GM21576 (cell line): ENCODE measurements at regions not wholly inside any gene's neighbourhood (a gene's known extent, or its start where the extent isn't known, plus 50 kb on each side); places are given as distances from the start of the nearest gene placed in this dataset.
A peak's percentile ranks its signal among the peaks of the same experiment; 100 is the strongest.
"Not testable (repeated sequence)": the region's sequence is repeated elsewhere in the genome, so short reads cannot be mapped to it uniquely, and the experiment has no call there.

Source experiments
- ATAC-seq: cut with Tn5 transposase; IDR thresholded peaks from one replicate; pipeline ENCODE4 v1.9.1; 2021; ENCODE audit warnings: mild to moderate bottlenecking, moderate library complexity; ENCODE audit not compliant: unreplicated experiment

GRCh38 chr11:13134886-13135285, 125.8 kb downstream of the RASSF10 start:
- ATAC-seq: no peak

GRCh38 chr11:13135385-13136271, 126.5 kb downstream of the RASSF10 start:
- ATAC-seq: no peak

GRCh38 chr11:13136272-13136596, 127.1 kb downstream of the RASSF10 start:
- no peak for ATAC-seq

GRCh38 chr11:13137844-13138301, 128.8 kb downstream of the RASSF10 start:
- no peak for ATAC-seq

DNA sequence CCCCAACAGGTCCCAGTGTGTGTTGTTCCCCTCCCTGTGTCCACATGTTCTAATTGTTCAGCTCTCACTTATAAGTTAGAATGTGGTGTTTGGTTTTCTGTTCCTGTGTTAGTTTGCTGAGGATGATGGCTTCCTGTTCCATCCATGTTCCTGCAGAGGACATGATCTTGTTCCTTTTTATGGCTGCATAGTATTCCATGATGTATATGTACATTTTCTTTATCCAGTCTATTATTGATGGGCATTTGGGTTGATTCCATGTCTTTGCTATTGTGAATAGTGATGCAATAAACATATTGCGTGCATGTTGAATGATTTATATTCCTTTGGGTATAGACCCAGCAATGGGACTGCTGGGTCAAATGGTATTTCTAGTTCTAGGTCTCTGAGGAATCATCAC, 130.0 kb downstream of the RASSF10 start:
- not testable (repeated sequence) for ATAC-seq

DNA sequence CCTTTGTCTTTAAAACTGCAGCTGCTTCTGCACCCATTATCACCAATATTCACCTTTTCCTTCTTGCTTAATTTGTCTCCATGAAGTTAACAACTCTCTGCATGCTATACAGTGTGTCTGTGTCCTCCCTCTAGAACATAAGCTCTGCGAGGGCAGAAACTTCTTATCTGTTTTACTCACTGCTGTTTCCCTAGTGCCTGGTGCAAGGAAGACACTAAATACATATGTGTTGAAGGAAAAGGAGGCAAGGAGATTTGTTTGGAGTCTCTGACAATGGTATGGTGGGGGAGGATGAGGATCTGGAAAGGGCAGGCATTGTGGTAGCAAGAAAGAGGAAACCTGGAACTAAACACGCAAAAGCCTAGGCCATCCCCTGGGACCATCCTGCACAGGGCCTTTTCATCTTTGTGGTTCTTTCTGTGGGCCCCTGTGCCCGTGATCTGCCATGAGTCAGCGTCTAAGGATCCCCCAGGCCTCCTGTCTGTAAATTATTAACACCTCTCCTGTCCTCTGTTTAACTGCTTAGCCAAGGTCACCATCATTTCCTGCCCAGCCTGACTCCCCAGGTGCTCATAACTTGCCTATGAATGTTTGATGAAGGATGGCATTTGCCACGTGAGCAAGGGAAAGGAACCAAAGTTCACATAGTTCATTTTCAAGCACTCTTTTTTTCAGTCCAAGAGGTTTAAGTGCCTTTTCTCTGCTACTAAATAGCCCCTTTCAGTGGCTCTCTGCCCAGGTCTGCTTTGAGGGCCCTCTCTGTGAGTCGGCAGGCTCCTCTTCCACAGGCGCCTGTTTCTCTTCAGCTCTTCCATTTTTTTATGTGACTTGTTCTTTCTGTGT, 131.1 kb downstream of the RASSF10 start:
- ATAC-seq: peak; percentile 76

DNA sequence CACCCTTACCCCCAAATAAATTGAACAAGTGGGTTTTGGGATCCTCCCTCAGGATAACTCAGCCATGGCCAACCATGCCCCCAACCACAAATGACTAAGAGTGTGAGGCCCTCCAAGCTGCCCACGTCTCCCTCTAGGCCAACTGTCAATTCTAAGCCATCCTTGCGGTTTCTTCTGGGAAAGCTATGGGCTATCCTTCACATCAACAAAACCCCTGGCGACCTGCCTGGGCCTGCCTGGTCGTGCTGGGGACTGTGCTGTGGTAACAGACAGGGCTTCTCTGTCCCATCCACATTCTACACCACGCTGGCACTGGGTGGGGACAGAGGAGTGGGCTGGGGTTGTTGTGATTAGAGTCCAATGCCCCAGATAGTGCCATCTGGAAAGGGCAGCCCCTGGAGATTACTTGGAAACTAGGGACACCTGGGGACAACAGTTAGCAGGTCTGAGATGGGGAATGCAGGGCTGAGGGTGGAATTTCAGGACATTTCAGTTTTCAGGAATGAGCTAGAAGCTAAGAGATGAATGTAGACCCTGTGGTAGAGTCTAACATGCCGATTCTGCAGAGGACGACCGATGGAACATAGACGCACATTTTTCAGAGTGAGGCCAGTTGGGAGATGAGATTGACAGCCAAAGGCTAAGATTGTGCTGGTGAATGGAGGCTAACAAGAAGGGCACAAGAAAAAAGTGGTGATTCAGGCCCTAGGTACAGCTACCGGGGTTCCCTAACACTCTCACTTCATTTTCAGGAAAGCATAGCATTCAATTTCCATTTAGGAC, 131.9 kb downstream of the RASSF10 start:
- ATAC-seq: no peak

DNA sequence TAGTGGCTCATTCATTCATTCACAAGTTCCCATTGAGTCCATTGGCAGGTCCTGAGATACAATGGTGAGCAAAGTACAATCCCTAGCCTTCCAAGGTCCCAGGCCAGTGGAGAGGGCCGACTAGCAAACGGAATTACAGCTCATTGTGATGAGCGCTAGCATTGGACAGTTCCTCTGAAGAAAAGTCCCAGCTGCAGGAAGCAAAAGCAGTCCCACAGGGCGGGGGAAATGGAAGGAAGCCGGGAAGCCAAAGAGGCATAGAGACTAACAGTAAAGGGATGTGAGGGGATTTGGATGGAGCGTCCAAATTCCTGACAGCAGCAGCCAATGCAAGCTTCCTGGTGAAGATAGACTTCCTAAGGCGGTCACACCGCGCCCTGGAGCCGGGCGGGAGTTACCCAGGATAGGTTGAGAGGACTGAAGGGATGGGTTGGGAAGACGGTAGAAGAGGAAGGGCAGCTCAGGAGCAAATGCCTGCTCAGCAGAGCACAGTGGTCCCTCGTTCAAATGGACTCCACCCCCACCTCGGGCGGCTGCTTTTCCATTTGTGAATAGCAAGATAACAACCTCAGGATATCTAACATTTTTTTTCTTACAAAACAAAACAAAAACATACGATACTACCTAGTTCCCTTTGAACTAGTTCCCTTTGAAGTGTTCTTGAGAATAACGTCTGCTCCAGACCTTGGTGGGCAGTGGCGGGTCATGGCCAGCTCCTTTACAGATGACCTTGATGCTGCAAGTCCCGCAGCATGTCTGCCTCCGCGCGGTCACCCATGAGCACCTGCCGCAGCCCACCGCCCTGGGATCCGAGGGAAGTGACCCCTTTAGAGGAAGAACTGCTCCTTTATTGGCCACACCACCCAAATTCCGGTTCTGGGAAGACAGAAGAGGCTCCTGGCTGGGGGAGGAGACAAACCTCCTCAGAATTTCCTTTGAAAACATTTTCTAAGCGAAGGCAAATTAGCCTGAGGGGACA, 132.9 kb downstream of the RASSF10 start:
- no peak for ATAC-seq

GRCh38 chr11:13143486-13144297, 133.9 kb upstream of the BMAL1 start:
- no peak for ATAC-seq

DNA sequence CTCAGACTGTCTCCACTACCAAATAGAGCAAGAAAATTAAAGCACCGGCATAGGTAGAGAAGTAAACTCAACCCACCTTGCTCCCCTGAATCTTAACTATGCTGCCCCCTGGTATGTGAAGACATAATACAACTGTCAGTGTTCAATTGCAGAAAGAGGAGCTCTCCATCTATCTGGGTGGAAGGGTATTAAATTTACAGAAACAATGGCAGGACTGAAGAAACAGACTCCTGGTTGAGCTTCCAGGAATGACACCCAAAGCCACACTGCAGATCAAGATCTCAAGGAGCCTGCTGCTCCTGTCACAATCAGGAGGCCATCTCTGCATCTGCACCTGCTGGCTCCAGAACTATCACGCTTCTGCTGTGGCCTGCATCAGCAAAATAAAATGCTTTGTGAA, 132.1 kb upstream of the BMAL1 start:
- ATAC-seq: no peak

- no peak for ATAC-seq
Observed at GRCh38 chr11:13149991-13150390, 127.6 kb upstream of the BMAL1 start.

DNA sequence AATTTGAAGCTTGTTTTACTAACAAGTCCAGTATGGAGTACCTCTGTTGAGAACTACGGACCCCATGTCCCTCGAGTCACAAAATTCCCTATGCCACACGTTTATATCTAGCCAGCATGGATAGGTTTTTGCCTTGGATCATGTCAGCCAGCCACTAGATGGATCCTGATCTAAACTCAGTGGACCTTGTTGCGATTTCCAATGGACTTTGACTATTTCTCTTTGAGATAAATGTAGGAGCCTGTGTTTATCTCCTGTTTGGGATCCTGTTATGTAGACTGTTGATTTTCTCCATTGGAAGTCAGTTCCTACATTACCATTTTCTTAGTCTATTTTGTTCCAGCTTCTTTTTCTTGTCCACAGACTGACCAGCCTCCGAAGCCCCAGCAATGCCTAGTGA, 127.1 kb upstream of the BMAL1 start:
- no peak for ATAC-seq

- ATAC-seq: no peak
Observed at GRCh38 chr11:13152264-13152663, 125.3 kb upstream of the BMAL1 start.

DNA sequence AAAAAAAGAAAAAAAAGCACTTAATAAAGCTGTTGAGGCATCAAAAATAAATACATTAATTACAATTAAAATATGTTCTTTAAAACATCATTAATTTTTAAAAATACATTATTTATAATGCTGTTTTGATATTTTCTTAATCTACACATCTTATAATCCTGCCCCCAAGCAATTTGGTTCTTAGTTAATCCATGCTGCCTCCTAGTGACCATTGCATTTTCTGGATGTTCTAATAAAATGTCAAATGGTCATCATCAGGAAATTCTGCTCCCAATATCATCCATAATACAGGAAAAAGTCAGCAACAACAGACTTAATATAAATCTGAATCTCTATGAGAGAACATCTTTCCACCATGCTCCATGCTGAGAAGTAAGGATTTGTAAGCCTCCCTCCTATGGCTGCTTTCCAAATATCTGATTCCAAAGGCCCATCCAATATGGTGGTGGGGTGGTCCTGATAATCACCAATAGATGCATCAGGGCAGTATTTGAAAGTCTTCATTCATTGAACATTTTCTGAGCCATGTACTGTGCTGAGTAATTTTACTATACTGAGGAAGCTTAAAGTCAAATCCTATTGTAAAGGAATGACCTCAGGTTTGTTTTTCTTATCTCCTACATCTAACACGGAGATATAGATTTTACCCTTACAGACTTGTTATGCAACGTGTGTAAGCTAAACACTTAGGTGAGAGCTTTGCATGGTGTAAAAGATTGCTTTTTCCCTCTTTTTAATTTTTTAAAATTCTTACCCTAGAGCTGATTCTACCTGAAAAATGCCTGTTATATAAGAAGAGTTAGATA, 124.7 kb upstream of the BMAL1 start:
- ATAC-seq: no peak

- not testable (repeated sequence) for ATAC-seq
Observed at GRCh38 chr11:13154374-13154773, 123.2 kb upstream of the BMAL1 start.

DNA sequence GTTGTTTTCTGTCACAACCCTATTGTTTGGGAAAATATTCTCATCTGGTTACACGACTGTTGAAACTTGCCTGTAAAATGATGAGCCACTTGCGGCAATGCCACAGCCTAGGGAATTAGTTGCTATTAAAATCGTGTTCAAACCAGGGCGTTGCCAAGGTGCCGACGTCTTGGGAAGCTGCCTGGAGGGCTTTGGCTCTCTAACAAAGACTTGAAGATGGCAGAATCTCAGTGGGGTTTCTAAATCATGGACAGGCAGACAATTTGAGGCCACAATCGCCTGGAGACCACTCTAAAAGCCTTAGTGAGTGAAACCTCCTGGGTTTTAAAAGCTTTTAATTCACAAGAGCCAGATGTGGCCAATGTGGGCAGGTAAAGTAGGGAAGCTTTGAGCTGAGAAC, 117.2 kb upstream of the BMAL1 start:
- no peak for ATAC-seq

DNA sequence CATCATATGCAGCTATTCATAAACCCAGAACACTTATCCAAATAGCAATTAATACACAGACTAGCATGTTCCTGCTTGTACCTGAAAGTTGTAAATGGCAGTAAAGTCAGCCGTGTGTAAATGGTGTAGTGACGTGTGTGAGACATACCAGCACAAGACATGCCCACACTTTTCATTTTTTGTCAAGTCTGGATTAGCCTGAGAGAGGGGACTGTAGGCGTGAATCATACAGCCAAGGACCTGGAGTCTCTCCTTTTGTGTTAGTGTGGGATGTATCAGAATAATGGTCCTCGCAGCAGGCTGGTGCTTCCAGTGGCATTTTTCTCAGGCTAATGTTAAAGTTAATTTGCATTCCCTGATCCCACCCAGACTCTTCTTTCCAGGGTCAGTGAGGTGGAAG, 116.8 kb upstream of the BMAL1 start:
- ATAC-seq: no peak

DNA sequence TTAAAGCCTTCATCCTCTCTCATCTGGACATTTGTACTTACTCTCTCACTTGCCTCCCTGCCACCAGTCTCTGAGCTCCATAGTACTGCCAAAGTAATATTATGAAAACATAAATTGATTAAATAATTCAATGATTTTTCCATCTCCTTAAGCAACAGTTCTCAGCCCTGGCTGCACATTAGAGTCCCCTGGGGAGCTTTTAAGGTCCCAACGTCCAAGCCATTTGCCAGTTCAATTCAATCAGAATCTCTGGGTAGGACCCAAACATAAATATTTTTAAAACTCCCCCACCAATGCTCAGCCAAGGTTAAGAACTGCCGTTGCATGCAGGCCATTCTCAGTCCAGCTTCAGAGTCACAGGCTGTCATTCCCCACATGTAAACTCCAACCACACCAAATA, 114.4 kb upstream of the BMAL1 start:
- no peak for ATAC-seq
